ENCODE measurements at regions not wholly inside any gene's neighbourhood (a gene's known extent, or its start where the extent isn't known, plus 50 kb on each side); places are given as distances from the start of the nearest gene placed in this dataset.

DNA sequence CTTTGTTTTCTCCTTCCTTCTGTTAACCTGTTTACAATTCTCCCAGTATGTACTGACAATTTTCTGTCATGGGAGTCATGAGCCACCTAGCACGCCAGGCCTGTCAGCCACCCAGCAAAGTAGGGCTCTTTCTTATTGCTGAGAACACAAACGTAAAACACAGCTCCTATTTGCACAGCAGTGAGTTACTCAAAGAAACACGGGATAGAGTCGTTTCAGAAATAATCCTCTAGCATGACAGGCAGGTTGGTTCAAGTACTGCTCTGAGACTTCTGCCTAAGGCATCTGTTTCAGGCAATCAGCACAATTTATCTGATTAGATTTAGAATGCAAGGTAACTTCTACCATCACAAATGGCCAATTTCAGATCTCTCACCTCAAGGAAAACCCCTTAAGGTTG is 88.8 kb downstream of the CD24 start:
- Histone ChIP-seq H3K4me3 (replicated peaks in 1 of 3) (no peak overlapping the region), H3K27ac (peak overlapping the region; percentile 70 to 83 (median 81)), H3K27me3 (no peaks in the 10 kb centered on the region), H3K9me3 (no peaks in the 10 kb centered on the region), H3K4me1 (peaks cover 42 to 52% of the 10 kb centered on the region in 2 donors), H3K36me3 (no peaks in the 10 kb centered on the region)
- DNase-seq: no peak
- 33 to 44% methylated on average over 4 of the region's 4 CpGs for WGBS, 2 donors
- intact Hi-C loops (cut with DNase I): no loop called here
- TF ChIP-seq, protein P1, sequence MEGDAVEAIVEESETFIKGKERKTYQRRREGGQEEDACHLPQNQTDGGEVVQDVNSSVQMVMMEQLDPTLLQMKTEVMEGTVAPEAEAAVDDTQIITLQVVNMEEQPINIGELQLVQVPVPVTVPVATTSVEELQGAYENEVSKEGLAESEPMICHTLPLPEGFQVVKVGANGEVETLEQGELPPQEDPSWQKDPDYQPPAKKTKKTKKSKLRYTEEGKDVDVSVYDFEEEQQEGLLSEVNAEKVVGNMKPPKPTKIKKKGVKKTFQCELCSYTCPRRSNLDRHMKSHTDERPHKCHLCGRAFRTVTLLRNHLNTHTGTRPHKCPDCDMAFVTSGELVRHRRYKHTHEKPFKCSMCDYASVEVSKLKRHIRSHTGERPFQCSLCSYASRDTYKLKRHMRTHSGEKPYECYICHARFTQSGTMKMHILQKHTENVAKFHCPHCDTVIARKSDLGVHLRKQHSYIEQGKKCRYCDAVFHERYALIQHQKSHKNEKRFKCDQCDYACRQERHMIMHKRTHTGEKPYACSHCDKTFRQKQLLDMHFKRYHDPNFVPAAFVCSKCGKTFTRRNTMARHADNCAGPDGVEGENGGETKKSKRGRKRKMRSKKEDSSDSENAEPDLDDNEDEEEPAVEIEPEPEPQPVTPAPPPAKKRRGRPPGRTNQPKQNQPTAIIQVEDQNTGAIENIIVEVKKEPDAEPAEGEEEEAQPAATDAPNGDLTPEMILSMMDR (IDR thresholded peaks at IDR 0.05): no peak
- TF ChIP-seq POLR2A (IDR thresholded peaks at IDR 0.05): peak in 1 of 2 donors; percentile 47

GRCh38 chr6:106884576-106884975 is 90.0 kb downstream of the CD24 start:
- no peaks in the 10 kb centered on the region for H3K9me3 ChIP-seq
- H3K36me3 ChIP-seq: no peaks in the 10 kb centered on the region
- TF ChIP-seq, protein P1 (IDR thresholded peaks at IDR 0.05): no peak
- TF ChIP-seq POLR2A (IDR thresholded peaks at IDR 0.05): no peak
- intact Hi-C loops (cut with DNase I): no loop called here
- H3K27ac ChIP-seq: peak overlapping the region in 1 of 3 donors; percentile 83
- peaks cover 42 to 52% of the 10 kb centered on the region in 2 donors for H3K4me1 ChIP-seq
- H3K27me3 ChIP-seq: no peaks in the 10 kb centered on the region
- H3K4me3 ChIP-seq (replicated peaks in 1 of 3): no peak overlapping the region
- DNase-seq: no peak
- WGBS, 2 donors: 94% methylated on average over 6 of the region's 6 CpGs

DNA sequence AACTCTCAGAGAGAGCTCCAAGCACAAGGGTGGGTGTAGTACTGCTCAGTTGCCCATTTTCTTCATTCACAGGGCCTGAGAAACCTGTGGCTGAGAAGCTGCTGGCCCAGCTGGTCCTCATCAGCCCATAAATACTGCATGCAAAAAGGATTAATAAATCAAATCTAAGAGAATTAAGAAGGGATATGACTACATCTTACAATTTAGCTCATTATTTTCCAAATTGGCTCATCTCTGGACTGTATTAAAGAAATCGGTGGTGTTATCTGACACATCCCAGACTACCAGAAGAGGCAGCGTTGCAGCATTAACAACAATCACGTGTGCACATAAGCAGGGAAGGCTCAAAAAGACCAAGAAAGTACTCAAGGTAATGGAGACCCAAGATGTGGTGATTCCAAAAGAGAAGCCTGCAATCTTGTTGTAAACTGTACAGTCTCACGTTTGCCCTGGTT is 90.7 kb downstream of the CD24 start:
- H3K9me3 ChIP-seq: no peaks in the 10 kb centered on the region
- intact Hi-C loops (cut with DNase I): no loop called here

DNA sequence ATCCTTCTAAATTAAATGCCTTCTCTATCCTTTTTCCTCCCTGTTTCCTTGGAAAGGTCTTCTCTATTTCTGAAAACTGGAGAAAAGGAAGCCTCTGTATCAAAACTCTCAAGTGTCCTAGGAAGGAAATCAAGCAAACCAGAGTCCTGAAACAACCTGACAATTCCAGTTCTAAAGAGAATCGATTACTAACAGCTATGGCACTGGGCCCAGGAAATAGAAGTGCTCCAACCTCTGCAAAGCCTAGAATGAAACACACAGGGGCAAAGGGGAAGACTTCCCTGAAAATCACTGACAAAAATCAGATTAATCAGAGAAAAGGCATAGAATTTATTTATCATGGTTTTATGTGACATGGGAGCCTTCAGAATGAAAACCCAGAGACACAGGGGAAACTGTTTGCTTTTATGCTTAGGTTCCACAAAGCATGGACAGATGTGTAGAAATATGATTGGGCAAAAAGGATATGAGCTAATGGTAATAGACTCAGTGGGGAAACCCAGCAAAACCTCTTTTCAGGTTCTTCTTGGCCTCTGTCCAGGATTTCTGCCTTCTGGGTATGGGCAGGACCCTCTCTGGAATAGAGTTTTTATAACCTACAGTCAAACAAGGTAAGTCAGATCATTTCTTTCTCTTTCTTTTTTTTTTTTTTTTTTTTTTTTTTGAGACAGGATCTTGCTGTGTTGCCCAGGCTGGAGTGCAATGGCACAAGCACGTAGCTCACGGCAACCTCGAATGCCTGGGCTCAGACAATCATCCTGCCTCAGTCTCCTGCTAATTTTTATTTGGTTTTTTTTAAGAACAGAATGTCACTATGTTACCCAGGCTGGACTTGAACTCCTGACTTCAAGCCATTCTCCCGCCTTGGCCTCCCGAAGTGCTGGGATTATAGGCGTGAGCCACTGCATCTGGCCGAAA is 91.7 kb downstream of the CD24 start:
- H3K36me3 ChIP-seq: no peaks in the 10 kb centered on the region
- WGBS, 2 donors: 82 to 86% methylated on average over 8 of the region's 8 CpGs

More for the DNA sequence above, 90.7 kb downstream of the CD24 start:
- Histone ChIP-seq H3K36me3 (no peaks in the 10 kb centered on the region), H3K4me3 (replicated peaks in 1 of 3) (no peak overlapping the region), H3K27me3 (no peaks in the 10 kb centered on the region), H3K27ac (no peak overlapping the region), H3K4me1 (peaks cover 42 to 52% of the 10 kb centered on the region in 2 donors)
- no peak for TF ChIP-seq POLR2A (IDR thresholded peaks at IDR 0.05)
- TF ChIP-seq, protein P1 (IDR thresholded peaks at IDR 0.05): no peak
- 66 to 73% methylated on average over 4 of the region's 4 CpGs for WGBS, 2 donors
- no peak for DNase-seq

More for the DNA sequence above, 91.7 kb downstream of the CD24 start:
- H3K27ac ChIP-seq: peak overlapping the region; percentile 39 to 60 (median 49)
- H3K9me3 ChIP-seq: no peaks in the 10 kb centered on the region
- intact Hi-C loops (cut with DNase I): no loop called here
- TF ChIP-seq, protein P1 (IDR thresholded peaks at IDR 0.05): no peak
- no peak for TF ChIP-seq POLR2A (IDR thresholded peaks at IDR 0.05)
- no peak overlapping the region for H3K4me3 ChIP-seq (replicated peaks in 1 of 3)
- DNase-seq: peak; percentile 46 to 47
- peaks cover 35 to 44% of the 10 kb centered on the region in 2 donors for H3K4me1 ChIP-seq
- H3K27me3 ChIP-seq: no peaks in the 10 kb centered on the region

Measured in thyroid gland (tissue), 4 donors.